AG04450 (cell line): ENCODE measurements at regions not wholly inside any gene's neighbourhood (a gene's known extent, or its start where the extent isn't known, plus 50 kb on each side); places are given as distances from the start of the nearest gene placed in this dataset.
A peak's percentile ranks its signal among the peaks of the same experiment; 100 is the strongest.

Source experiments
- CTCF ChIA-PET: fragments of 300-600, 350-600 bp; formaldehyde crosslinking; extraction: SDS; loops from one replicate; lab custom pipeline; 2022; ENCODE audit warnings: antibody characterized with exemption, inconsistent platforms; lab: Charles Lee
- POLR2A ChIA-PET: fragments of 350-600 bp; formaldehyde crosslinking; extraction: SDS; loops from one replicate; lab custom pipeline; 2021; ENCODE audit warnings: antibody characterized with exemption, inconsistent platforms; lab: Yijun Ruan, JAX
- DNase-seq: peaks from one replicate; pipeline ENCODE4 v3.0.0-alpha.2; 2011; ENCODE audit warnings: low read depth, low spot score
- H3K27ac ChIP-seq: one replicate; pipeline ENCODE4 v1.5.1; 2012; ENCODE audit warnings: low read depth, low read length, control low read depth
- H3K27me3 ChIP-seq: one replicate; pipeline ENCODE4 v1.6.0; 2012; ENCODE audit warnings: low read length; ENCODE audit not compliant: control insufficient read depth, insufficient read depth
- H3K4me3 ChIP-seq: 2 replicates; pipeline ENCODE4 v1.5.1; 2011; ENCODE audit warnings: mild to moderate bottlenecking, low read depth, low read length, control low read depth
- H3K9me3 ChIP-seq: 2 replicates; pipeline ENCODE4 v1.5.1; 2012; ENCODE audit warnings: low read length; ENCODE audit not compliant: control insufficient read depth, insufficient read depth
- CTCF ChIP-seq: IDR thresholded peaks from 2 replicates; pipeline ENCODE4 v1.5.1; 2011; ENCODE audit warnings: low read depth, low read length, control low read depth, inconsistent platforms

GRCh38 chr1:96409689-96410088, 311.9 kb upstream of the PTBP2 start:
- no peak for TF ChIP-seq CTCF
- Histone ChIP-seq H3K27ac (no peak overlapping the region), H3K27me3 (no peaks in the 10 kb centered on the region), H3K4me3 (no peak overlapping the region), H3K9me3 (no peaks in the 10 kb centered on the region)
- ChIA-PET CTCF (no interaction called here), POLR2A (no interaction called here)
- DNase-seq = no peak

GRCh38 chr1:96411006-96411405, 310.6 kb upstream of the PTBP2 start:
- no peak for TF ChIP-seq CTCF
- DNase-seq = no peak
- Histone ChIP-seq H3K4me3 (no peak overlapping the region), H3K9me3 (no peaks in the 10 kb centered on the region), H3K27me3 (no peaks in the 10 kb centered on the region), H3K27ac (no peak overlapping the region)
- ChIA-PET POLR2A (no interaction called here), CTCF (no interaction called here)

GRCh38 chr1:96414598-96414997, 307.0 kb upstream of the PTBP2 start:
- no peak for DNase-seq
- Histone ChIP-seq H3K4me3 (no peak overlapping the region), H3K27ac (no peak overlapping the region), H3K9me3 (no peaks in the 10 kb centered on the region), H3K27me3 (no peaks in the 10 kb centered on the region)
- ChIA-PET POLR2A (no interaction called here), CTCF (interaction anchor here (1.4 kb wide), 1 partner anchor 178 kb away, joined by 5 read pairs; no protein-coding TSS in a partner anchor)
- no peak for TF ChIP-seq CTCF

GRCh38 chr1:96416111-96416595, 305.4 kb upstream of the PTBP2 start:
- peak; percentile 95 for DNase-seq
- ChIA-PET POLR2A (interaction anchor here (0.6 to 1.0 kb wide), 2 partner anchors 54 to 143 kb away, joined by 3 to 8 read pairs; no protein-coding TSS in a partner anchor), CTCF (no interaction called here)
- Histone ChIP-seq H3K9me3 (no peaks in the 10 kb centered on the region), H3K4me3 (no peak overlapping the region), H3K27ac (peak overlapping the region; percentile 42), H3K27me3 (no peaks in the 10 kb centered on the region)
- no peak for TF ChIP-seq CTCF

- Histone ChIP-seq H3K27ac (peak overlapping the region; percentile 42), H3K4me3 (no peak overlapping the region), H3K9me3 (no peaks in the 10 kb centered on the region), H3K27me3 (no peaks in the 10 kb centered on the region)
- TF ChIP-seq CTCF = no peak
- DNase-seq = no peak
- ChIA-PET CTCF (no interaction called here), POLR2A (interaction anchor here (1.0 kb wide), 1 partner anchor 55 kb away, joined by 8 read pairs; no protein-coding TSS in a partner anchor)
These were observed 304.7 kb upstream of the PTBP2 start for GRCh38 chr1:96416701-96417444.
